Kidney (tissue), 13 donors: ENCODE measurements at regions not wholly inside any gene's neighbourhood (a gene's known extent, or its start where the extent isn't known, plus 50 kb on each side); places are given as distances from the start of the nearest gene placed in this dataset.

Source experiments
- DNase-seq, 5 donors: peaks; one replicate each; pipeline ENCODE4 v3.0.0-alpha.2; 2013 to 2020
- FAIRE-seq: peaks from 2 replicates; lab custom pipeline; 2012; peaks lifted over from hg19 to GRCh38; lab: Jason Lieb, UNC
- H3K27ac ChIP-seq, 2 donors: one replicate each; pipeline ENCODE4 v1.7.0; 2013; ENCODE audit warnings: low read depth in 2 of 2, low read length in 2 of 2, inconsistent platforms in 1 of 2
- H3K27me3 ChIP-seq: one replicate; pipeline ENCODE4 v1.7.1; 2013; ENCODE audit warnings: low read length, inconsistent platforms; ENCODE audit not compliant: control insufficient read depth, insufficient read depth
- H3K36me3 ChIP-seq, 3 donors: one replicate each; pipeline versions ENCODE4 v1.7.0 to v1.7.1; 2013; ENCODE audit warnings: low read length in 3 of 3, control low read depth in 1 of 3, inconsistent platforms in 1 of 3; ENCODE audit not compliant: insufficient read depth in 3 of 3, control insufficient read depth in 2 of 3
- H3K4me1 ChIP-seq, 3 donors: one replicate each; pipeline versions ENCODE4 v1.7.0 to v1.7.1; 2013; ENCODE audit warnings: low read length in 3 of 3, inconsistent platforms in 1 of 3, low read depth in 1 of 3; ENCODE audit not compliant: control insufficient read depth in 2 of 3, insufficient read depth in 2 of 3
- H3K4me3 ChIP-seq, 3 donors: one replicate each; pipeline versions ENCODE4 v1.7.0 to v1.8.1; 2013; ENCODE audit warnings: low read length in 3 of 3, control low read depth in 1 of 3, inconsistent platforms in 1 of 3
- H3K9ac ChIP-seq, 3 donors: one replicate each; pipeline versions ENCODE4 v1.7.0 to v1.7.1; 2013; ENCODE audit warnings: low read length in 3 of 3, control low read depth in 1 of 3, inconsistent platforms in 1 of 3
- H3K9me3 ChIP-seq, 3 donors: one replicate each; pipeline versions ENCODE4 v1.7.0 to v1.7.1; 2013; ENCODE audit warnings: low read length in 3 of 3, control low read depth in 1 of 3, inconsistent platforms in 1 of 3; ENCODE audit not compliant: control insufficient read depth in 2 of 3, insufficient read depth in 1 of 3
- intact Hi-C: fragments of 100-400 bp; cut with DNase I; formaldehyde crosslinking; loops from one replicate; pipeline ENCODE4 v1.11.1; 2022
- TF ChIP-seq, protein P1 (sequence below): IDR thresholded peaks from 3 replicates; pipeline ENCODE4 v1.5.1; 2012; ENCODE audit warnings: mild to moderate bottlenecking, moderate library complexity, borderline replicate concordance; ENCODE audit not compliant: insufficient read depth; ENCODE audit errors: extremely low read depth
- donor health status: control.
- donor health status: control.
- donor health status: control.
- donor health status: control.
- donor health status: control.
- donor health status: DM: yes; HTN: yes; CAD: no.
- donor health status: Normal renal cell carcinoma (clear cell type).

DNA sequence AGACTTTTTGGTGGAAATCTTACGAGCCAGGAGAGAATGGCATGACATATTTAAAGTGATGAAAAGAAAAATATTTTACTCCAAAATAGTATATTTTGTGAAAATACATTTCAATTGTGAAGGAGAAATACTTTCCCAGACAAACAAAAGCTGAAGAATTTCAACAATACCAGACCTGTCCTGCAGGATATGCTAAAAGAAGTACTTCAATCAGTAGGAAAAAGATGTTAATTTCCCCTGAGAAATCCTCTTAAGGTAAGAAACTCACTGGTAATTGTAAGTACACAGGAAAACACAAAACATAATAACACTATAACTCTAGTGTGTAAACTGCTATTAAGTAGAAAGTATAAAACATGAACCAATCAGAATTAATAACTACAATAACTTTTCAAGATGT is 341.8 kb upstream of the GJE1 start:
- H3K27ac ChIP-seq = no peak overlapping the region
- no peaks in the 10 kb centered on the region for H3K9me3 ChIP-seq
- no peaks in the 10 kb centered on the region for H3K27me3 ChIP-seq
- FAIRE-seq (no peak), DNase-seq (no peak)
- H3K4me3 ChIP-seq = no peak overlapping the region
- TF ChIP-seq, protein P1, sequence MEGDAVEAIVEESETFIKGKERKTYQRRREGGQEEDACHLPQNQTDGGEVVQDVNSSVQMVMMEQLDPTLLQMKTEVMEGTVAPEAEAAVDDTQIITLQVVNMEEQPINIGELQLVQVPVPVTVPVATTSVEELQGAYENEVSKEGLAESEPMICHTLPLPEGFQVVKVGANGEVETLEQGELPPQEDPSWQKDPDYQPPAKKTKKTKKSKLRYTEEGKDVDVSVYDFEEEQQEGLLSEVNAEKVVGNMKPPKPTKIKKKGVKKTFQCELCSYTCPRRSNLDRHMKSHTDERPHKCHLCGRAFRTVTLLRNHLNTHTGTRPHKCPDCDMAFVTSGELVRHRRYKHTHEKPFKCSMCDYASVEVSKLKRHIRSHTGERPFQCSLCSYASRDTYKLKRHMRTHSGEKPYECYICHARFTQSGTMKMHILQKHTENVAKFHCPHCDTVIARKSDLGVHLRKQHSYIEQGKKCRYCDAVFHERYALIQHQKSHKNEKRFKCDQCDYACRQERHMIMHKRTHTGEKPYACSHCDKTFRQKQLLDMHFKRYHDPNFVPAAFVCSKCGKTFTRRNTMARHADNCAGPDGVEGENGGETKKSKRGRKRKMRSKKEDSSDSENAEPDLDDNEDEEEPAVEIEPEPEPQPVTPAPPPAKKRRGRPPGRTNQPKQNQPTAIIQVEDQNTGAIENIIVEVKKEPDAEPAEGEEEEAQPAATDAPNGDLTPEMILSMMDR = no peak
- H3K36me3 ChIP-seq = no peaks in the 10 kb centered on the region
- H3K9ac ChIP-seq = no peak overlapping the region
- intact Hi-C loops = no loop called here
- no peaks in the 10 kb centered on the region for H3K4me1 ChIP-seq

DNA sequence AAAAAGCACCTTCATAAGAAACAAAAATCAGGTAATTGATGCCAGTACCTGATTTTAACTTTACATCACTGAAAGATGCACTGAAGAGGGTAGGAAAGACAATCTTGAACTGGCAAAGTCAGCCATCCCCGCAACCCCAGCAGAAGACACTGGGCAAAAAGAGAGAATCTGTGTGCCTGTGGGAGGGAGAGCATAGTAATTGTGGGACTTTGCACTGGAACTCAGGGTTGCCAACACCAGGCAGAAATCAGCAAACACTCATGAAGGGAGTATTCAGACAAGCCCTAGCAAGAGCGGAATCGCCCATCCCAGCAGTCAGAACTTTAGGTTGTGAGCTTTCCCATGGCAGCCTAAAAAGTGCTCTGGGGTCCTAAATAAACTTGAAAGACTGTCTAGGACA is 344.6 kb upstream of the GJE1 start:
- FAIRE-seq = no peak
- H3K27me3 ChIP-seq = no peaks in the 10 kb centered on the region
- intact Hi-C loops = no loop called here

DNA sequence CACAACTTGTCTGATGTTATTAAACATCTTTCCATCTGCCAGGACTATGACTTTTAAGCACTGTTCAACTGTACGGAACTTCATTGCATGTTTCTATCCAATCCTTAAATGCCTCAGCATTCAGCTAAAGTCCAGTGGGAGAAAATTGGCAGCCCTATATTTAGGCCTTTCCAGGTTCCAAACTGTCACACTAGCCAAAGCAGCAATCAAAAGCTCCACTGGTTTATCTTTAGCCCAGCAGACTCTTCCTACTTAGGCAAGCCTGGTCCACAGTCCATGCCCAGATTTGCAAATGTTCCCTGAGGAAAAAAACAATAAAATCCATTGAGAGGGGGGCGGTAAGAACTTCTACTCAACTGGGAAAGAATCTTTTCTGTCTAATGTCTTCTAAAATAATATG is 349.1 kb upstream of the GJE1 start:
- Histone ChIP-seq H3K27ac (no peak overlapping the region), H3K9me3 (no peaks in the 10 kb centered on the region), H3K27me3 (no peaks in the 10 kb centered on the region), H3K36me3 (no peaks in the 10 kb centered on the region), H3K4me1 (no peaks in the 10 kb centered on the region), H3K4me3 (no peak overlapping the region), H3K9ac (no peak overlapping the region)
- intact Hi-C loops = no loop called here
- FAIRE-seq = no peak
- no peak for DNase-seq
- TF ChIP-seq, protein P1 = no peak

More for the DNA sequence above, 344.6 kb upstream of the GJE1 start:
- Histone ChIP-seq H3K27ac (no peak overlapping the region), H3K9me3 (no peaks in the 10 kb centered on the region), H3K9ac (no peak overlapping the region), H3K36me3 (no peaks in the 10 kb centered on the region), H3K4me1 (no peaks in the 10 kb centered on the region), H3K4me3 (no peak overlapping the region)
- TF ChIP-seq, protein P1 = no peak
- DNase-seq = no peak

DNA sequence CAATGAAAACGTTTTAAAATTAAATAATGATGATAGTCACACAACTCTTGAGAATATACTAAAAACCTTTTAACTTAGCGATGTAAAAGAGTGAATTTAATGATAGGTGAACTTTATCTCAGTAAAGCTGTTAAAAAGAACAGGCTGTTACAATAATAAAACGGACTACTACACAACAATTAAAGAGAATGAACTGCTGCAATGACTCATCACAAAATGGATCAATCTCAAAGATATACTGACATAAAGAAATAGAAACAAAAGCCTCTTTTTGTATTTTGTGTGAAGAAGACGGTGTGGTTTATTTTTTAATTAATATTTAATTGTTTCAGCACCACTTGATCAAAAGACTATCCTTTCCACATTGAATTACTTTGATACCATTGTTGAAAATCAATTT is 352.4 kb upstream of the GJE1 start:
- no peak for DNase-seq
- Histone ChIP-seq H3K9ac (no peak overlapping the region), H3K27me3 (no peaks in the 10 kb centered on the region), H3K36me3 (no peaks in the 10 kb centered on the region), H3K4me3 (no peak overlapping the region), H3K27ac (no peak overlapping the region), H3K4me1 (no peaks in the 10 kb centered on the region), H3K9me3 (no peaks in the 10 kb centered on the region)
- intact Hi-C loops = no loop called here
- no peak for FAIRE-seq
- TF ChIP-seq, protein P1 = no peak
